Esophagus muscularis mucosa (tissue), 4 donors: ENCODE measurements at regions not wholly inside any gene's neighbourhood (a gene's known extent, or its start where the extent isn't known, plus 50 kb on each side); places are given as distances from the start of the nearest gene placed in this dataset.

Experiments
- DNase-seq: peaks from one replicate; pipeline ENCODE4 v3.0.0-alpha.2; 2017; ENCODE audit errors: extremely low spot score
- H3K27ac ChIP-seq, 4 donors: fragments of 200-600 bp; sonication (generic); replicated peaks in 1 of 4; 1 replicate in 3 of 4; 2 replicates in 1 of 4; pipeline ENCODE4 v1.5.1; 2016 to 2019; ENCODE audit warnings: mild to moderate bottlenecking in 1 of 4
- H3K27me3 ChIP-seq, 4 donors: fragments of 200-600 bp; sonication (generic); one replicate each; pipeline versions ENCODE4 v1.5.1 to v1.6.0; 2016 to 2019
- H3K36me3 ChIP-seq, 4 donors: fragments of 200-600 bp; sonication (generic); one replicate each; pipeline ENCODE4 v1.5.1; 2016 to 2019
- H3K4me1 ChIP-seq, 4 donors: fragments of 200-600 bp; sonication (generic); one replicate each; pipeline ENCODE4 v1.5.1; 2016 to 2019
- H3K4me3 ChIP-seq, 4 donors: fragments of 200-600 bp; sonication (generic); 1 replicate in 2 of 4; 2 replicates in 2 of 4; pipeline ENCODE4 v1.5.1; 2016 to 2019; ENCODE audit warnings: mild to moderate bottlenecking in 4 of 4, moderate library complexity in 1 of 4
- H3K9me3 ChIP-seq, 4 donors: fragments of 200-600 bp; sonication (generic); 1 replicate in 3 of 4; 2 replicates in 1 of 4; pipeline ENCODE4 v1.5.1; 2016 to 2019
- CTCF ChIP-seq, 3 experiments: fragments of 200-600 bp in 2 of 3; fragments of 450-650 bp in 1 of 3; sonication (generic) in 2 of 3; IDR thresholded peaks; one replicate each; pipeline ENCODE4 v1.5.1; 2017 to 2019; ENCODE audit warnings: antibody characterized with exemption in 3 of 3, mild to moderate bottlenecking in 2 of 3, moderate library complexity in 1 of 3
- EP300 ChIP-seq: sonication (generic); formaldehyde crosslinking; IDR thresholded peaks from one replicate; pipeline ENCODE4 v1.6.1; 2017; ENCODE audit warnings: antibody characterized with exemption
- POLR2A ChIP-seq: fragments of 450-650 bp; IDR thresholded peaks from one replicate; pipeline ENCODE4 v1.6.1; 2017; ENCODE audit warnings: antibody characterized with exemption, moderate library complexity, mild to moderate bottlenecking, low read depth
- POLR2AphosphoS5 ChIP-seq, 2 donors: sonication (generic); formaldehyde crosslinking; IDR thresholded peaks; one replicate each; pipeline ENCODE4 v1.6.1; 2017; ENCODE audit warnings: antibody characterized with exemption in 2 of 2
- WGBS: methylation state at CpG from one replicate; pipeline ENCODE4 v1.1.5; 2018; 5-methylcytosine and 5-hydroxymethylcytosine counted together
- intact Hi-C: fragments of 100-400 bp; cut with DNase I; formaldehyde crosslinking; loops from one replicate; pipeline ENCODE4 v1.15.1; 2023

DNA sequence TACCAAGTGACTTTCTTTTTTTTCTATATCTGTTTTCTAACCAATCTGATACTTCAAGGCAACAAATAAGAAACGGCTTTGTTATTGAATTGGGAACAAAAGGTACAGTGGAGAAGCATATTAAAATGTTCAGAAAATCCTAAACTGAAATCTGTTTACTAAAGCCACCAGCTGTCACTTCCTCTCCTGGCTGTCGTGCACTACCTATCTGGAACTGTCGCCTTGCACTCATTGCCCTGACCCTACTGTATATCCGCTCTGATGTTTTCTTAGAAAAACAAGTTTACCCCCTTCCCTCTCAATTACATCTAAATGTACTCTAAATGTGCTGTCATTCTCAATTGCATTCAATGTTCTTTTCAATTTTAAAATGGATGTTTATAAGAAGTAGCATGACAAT is 439.8 kb upstream of the ARRDC4 start:
- Histone ChIP-seq H3K27me3 (no peaks in the 10 kb centered on the region), H3K4me1 (peaks cover 0 to 8% (median 6%) of the 10 kb centered on the region in 4 donors), H3K27ac (no peak overlapping the region), H3K9me3 (no peaks in the 10 kb centered on the region), H3K4me3 (no peak overlapping the region), H3K36me3 (no peaks in the 10 kb centered on the region)
- no peak for TF ChIP-seq EP300
- TF ChIP-seq POLR2A, result no peak
- no peak for TF ChIP-seq POLR2AphosphoS5 (IDR thresholded peaks at IDR 0.05)
- TF ChIP-seq CTCF (IDR thresholded peaks at IDR 0.05), result no peak
- intact Hi-C loops, result no loop called here
- DNase-seq, result no peak
- WGBS, result 77% methylated on average over 4 of the region's 4 CpGs

DNA sequence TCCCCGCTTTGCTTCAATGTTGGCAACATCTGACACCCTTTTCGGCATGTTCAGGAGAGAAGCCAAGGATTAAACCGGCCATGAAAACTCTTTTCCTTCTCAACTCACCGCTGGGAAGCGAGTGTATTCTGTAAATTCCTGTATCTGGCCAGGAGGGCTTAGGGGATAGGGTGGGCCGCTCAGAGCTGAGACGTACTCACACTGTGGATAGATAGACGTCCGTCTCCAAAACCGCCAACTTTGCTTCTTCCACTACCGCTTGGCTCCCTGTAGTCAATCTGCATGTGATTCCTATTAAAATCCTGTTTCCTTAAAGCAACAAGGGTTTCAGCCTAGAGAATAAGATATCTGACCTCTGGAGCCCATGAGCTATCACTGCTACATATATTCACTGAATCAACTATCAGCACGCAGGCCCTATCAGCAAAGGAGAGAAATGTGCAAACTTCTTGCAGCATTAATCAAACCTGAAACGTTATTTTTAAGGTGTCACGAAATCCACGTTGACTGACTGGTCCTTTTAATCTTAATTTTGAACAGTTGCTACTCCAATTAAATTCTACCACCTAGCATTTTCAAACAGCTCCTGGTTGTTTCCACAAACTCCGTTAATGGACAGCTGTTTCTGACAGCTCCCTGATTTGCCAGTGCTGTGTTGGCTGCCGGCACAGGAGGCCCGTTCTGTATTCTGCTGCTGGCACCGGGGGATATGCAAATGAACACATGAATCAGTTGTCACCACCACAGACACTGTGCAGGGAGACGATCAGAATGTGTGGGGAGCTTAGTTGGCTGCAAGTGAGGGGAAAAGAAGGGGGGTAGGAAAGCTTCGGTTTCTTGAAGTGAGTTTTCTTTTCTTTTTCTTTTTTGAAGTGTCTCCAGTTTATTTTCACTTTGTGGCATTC is 438.9 kb upstream of the ARRDC4 start:
- H3K4me1 ChIP-seq, result peaks cover 0 to 8% (median 6%) of the 10 kb centered on the region in 4 donors
- no peaks in the 10 kb centered on the region for H3K36me3 ChIP-seq
- H3K27me3 ChIP-seq, result no peaks in the 10 kb centered on the region
- H3K9me3 ChIP-seq, result no peaks in the 10 kb centered on the region
- H3K4me3 ChIP-seq, result peak overlapping the region; percentile 18 to 27 (median 24)
- DNase-seq, result no peak
- no peak overlapping the region for H3K27ac ChIP-seq
- no peak for TF ChIP-seq CTCF (IDR thresholded peaks at IDR 0.05)
- TF ChIP-seq POLR2AphosphoS5 (IDR thresholded peaks at IDR 0.05), result no peak
- TF ChIP-seq EP300, result no peak
- no peak for TF ChIP-seq POLR2A
- intact Hi-C loops, result no loop called here
- WGBS, result 43% methylated on average over 21 of the region's 21 CpGs

- DNase-seq, result no peak
These were observed 438.2 kb upstream of the ARRDC4 start for GRCh38 chr15:97522347-97522746.

GRCh38 chr15:97525809-97526208 is 434.7 kb upstream of the ARRDC4 start:
- intact Hi-C loops, result no loop called here
- no peak for DNase-seq
- H3K4me1 ChIP-seq, result peaks cover 0 to 8% (median 4%) of the 10 kb centered on the region in 4 donors
- TF ChIP-seq POLR2AphosphoS5 (IDR thresholded peaks at IDR 0.05), result no peak
- no peak for TF ChIP-seq POLR2A
- no peak for TF ChIP-seq EP300
- no peak for TF ChIP-seq CTCF (IDR thresholded peaks at IDR 0.05)
- H3K27me3 ChIP-seq, result no peaks in the 10 kb centered on the region
- no peaks in the 10 kb centered on the region for H3K36me3 ChIP-seq
- H3K4me3 ChIP-seq, result no peak overlapping the region
- H3K9me3 ChIP-seq, result no peaks in the 10 kb centered on the region
- H3K27ac ChIP-seq, result no peak overlapping the region

More at GRCh38 chr15:97522347-97522746, 438.2 kb upstream of the ARRDC4 start:
- no peaks in the 10 kb centered on the region for H3K36me3 ChIP-seq
- peak overlapping the region; percentile 18 to 27 (median 24) for H3K4me3 ChIP-seq
- intact Hi-C loops, result no loop called here
- no peak overlapping the region for H3K27ac ChIP-seq
- H3K27me3 ChIP-seq, result no peaks in the 10 kb centered on the region
- WGBS, result 73% methylated on average over 16 of the region's 16 CpGs
- H3K4me1 ChIP-seq, result peaks cover 0 to 8% (median 6%) of the 10 kb centered on the region in 4 donors
- no peaks in the 10 kb centered on the region for H3K9me3 ChIP-seq
- no peak for TF ChIP-seq POLR2A
- TF ChIP-seq POLR2AphosphoS5 (IDR thresholded peaks at IDR 0.05), result no peak
- TF ChIP-seq CTCF (IDR thresholded peaks at IDR 0.05), result no peak
- no peak for TF ChIP-seq EP300
